ENCODE measurements at regions not wholly inside any gene's neighbourhood (a gene's known extent, or its start where the extent isn't known, plus 50 kb on each side); places are given as distances from the start of the nearest gene placed in this dataset.

DNA sequence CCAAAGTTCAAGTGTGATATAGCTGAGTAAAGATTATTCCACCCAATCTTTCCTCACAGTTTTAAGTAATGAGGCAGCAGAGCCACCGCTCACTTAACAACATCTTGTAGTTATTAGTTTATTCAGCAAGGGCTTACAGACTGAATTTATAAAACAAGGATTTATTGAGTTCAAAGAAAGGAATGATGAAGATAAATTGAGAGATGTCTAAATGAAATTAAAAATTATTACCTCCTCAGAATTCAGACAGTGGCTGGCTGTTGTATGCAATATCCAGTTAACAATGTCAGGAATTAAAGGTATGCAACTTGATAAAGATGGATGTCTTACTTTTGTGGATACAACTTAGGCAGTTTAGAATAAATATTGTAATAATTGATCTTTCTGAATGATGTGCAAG lies 927.3 kb upstream of the CDH2 start:
- Histone ChIP-seq H3K4me1 (ENCODE audit: control insufficient read depth, insufficient read depth, low read length) (no peaks in the 10 kb centered on the region), H3K4me2 (ENCODE audit: control insufficient read depth, insufficient read depth) (no peak overlapping the region), H2AFZ (ENCODE audit: control insufficient read depth, low read depth, low read length) (no peak overlapping the region), H4K20me1 (ENCODE audit: control insufficient read depth, insufficient read depth) (no peaks in the 10 kb centered on the region), H3K9me3 (replicated peaks; ENCODE audit: control insufficient read depth, insufficient read depth, low read length) (no peaks in the 10 kb centered on the region), H3K9ac (ENCODE audit: control insufficient read depth, insufficient read depth, low read length) (no peak overlapping the region), H3K27me3 (replicated peaks in 1 of 2; ENCODE audit: control insufficient read depth in 2 of 2, insufficient read depth in 2 of 2, low read length in 1 of 2) (no peaks in the 10 kb centered on the region), H3K27ac (ENCODE audit: control insufficient read depth, insufficient read depth) (no peak overlapping the region), H3K79me2 (ENCODE audit: control insufficient read depth, insufficient read depth, low read length) (no peaks in the 10 kb centered on the region), H3K36me3 (ENCODE audit: control insufficient read depth in 2 of 2, insufficient read depth in 2 of 2, low read length in 1 of 2) (no peaks in the 10 kb centered on the region), H3K4me3 (no peak overlapping the region)
- RAD21 ChIA-PET (ENCODE audit: unreplicated experiment): no interaction called here
- in situ Hi-C loops (cut with MboI): no loop called here
- POLR2A ChIA-PET: no interaction called here
- CTCF ChIA-PET: interaction anchor here (1.5 kb wide), 1 partner anchor 11 kb away, joined by 3 read pairs; no protein-coding TSS in a partner anchor
- ATAC-seq: no peak
- 44% methylated on average over 1 of the region's 1 CpG for WGBS (ENCODE audit: insufficient coverage, insufficient replicate concordance, low lambda C conversion rate, missing lambda C conversion rate)
- FAIRE-seq: no peak
- BruUV-seq (replicated peaks): no TSS peak
- SMC1A ChIA-PET (ENCODE audit: uncharacterized antibody, unreplicated experiment): no interaction called here
- intact Hi-C loops (cut with micrococcal nuclease; ENCODE audit: unreplicated experiment): loop anchor here (10.0 kb wide), 1 partner anchor 59 kb away; no protein-coding TSS in a partner anchor
- no peak for DNase-seq (ENCODE audit: low read depth, low spot score)
- no peak for TF ChIP-seq CHD4 (IDR thresholded peaks at IDR 0.05)
- TF ChIP-seq, protein P1, sequence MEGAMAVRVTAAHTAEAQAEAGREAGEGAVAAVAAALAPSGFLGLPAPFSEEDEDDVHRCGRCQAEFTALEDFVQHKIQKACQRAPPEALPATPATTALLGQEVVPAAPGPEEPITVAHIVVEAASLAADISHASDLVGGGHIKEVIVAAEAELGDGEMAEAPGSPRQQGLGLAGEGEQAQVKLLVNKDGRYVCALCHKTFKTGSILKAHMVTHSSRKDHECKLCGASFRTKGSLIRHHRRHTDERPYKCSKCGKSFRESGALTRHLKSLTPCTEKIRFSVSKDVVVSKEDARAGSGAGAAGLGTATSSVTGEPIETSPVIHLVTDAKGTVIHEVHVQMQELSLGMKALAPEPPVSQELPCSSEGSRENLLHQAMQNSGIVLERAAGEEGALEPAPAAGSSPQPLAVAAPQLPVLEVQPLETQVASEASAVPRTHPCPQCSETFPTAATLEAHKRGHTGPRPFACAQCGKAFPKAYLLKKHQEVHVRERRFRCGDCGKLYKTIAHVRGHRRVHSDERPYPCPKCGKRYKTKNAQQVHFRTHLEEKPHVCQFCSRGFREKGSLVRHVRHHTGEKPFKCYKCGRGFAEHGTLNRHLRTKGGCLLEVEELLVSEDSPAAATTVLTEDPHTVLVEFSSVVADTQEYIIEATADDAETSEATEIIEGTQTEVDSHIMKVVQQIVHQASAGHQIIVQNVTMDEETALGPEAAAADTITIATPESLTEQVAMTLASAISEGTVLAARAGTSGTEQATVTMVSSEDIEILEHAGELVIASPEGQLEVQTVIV (IDR thresholded peaks at IDR 0.05; ENCODE audit: borderline replicate concordance, partially characterized antibody): no peak
- TF ChIP-seq CBFB (IDR thresholded peaks at IDR 0.05; ENCODE audit: low read depth): no peak
- no peak for TF ChIP-seq CHD1 (IDR thresholded peaks at IDR 0.05; ENCODE audit: low read depth, low read length)
- no peak for TF ChIP-seq REST (IDR thresholded peaks at IDR 0.05; ENCODE audit: low read depth, low read length)
- TF ChIP-seq, protein P2, sequence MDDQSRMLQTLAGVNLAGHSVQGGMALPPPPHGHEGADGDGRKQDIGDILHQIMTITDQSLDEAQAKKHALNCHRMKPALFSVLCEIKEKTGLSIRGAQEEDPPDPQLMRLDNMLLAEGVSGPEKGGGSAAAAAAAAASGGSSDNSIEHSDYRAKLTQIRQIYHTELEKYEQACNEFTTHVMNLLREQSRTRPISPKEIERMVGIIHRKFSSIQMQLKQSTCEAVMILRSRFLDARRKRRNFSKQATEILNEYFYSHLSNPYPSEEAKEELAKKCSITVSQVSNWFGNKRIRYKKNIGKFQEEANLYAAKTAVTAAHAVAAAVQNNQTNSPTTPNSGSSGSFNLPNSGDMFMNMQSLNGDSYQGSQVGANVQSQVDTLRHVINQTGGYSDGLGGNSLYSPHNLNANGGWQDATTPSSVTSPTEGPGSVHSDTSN (IDR thresholded peaks at IDR 0.05; ENCODE audit: insufficient replicate concordance, low read depth, low read length): no peak
- no peak for TF ChIP-seq MEF2B (IDR thresholded peaks at IDR 0.05; ENCODE audit: partially characterized antibody, poor library complexity, severe bottlenecking)
- TF ChIP-seq IRF5 (IDR thresholded peaks at IDR 0.05; ENCODE audit: borderline replicate concordance): no peak
- TF ChIP-seq POU2F2 (IDR thresholded peaks at IDR 0.05; ENCODE audit: borderline replicate concordance, low read depth, low read length): no peak
- TF ChIP-seq BRCA1 (IDR thresholded peaks at IDR 0.05; ENCODE audit: low read depth, low read length): no peak
- TF ChIP-seq, protein P3, sequence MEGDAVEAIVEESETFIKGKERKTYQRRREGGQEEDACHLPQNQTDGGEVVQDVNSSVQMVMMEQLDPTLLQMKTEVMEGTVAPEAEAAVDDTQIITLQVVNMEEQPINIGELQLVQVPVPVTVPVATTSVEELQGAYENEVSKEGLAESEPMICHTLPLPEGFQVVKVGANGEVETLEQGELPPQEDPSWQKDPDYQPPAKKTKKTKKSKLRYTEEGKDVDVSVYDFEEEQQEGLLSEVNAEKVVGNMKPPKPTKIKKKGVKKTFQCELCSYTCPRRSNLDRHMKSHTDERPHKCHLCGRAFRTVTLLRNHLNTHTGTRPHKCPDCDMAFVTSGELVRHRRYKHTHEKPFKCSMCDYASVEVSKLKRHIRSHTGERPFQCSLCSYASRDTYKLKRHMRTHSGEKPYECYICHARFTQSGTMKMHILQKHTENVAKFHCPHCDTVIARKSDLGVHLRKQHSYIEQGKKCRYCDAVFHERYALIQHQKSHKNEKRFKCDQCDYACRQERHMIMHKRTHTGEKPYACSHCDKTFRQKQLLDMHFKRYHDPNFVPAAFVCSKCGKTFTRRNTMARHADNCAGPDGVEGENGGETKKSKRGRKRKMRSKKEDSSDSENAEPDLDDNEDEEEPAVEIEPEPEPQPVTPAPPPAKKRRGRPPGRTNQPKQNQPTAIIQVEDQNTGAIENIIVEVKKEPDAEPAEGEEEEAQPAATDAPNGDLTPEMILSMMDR (IDR thresholded peaks at IDR 0.05 in 2 of 3, conservative IDR thresholded peaks at IDR 0.05 in 1 of 3; ENCODE audit: control insufficient read depth in 2 of 3, extremely low read depth in 1 of 3, insufficient read depth in 1 of 3, low read depth in 3 of 3, low read length in 3 of 3): no peak
- no peak for TF ChIP-seq SREBF1 (IDR thresholded peaks at IDR 0.05; ENCODE audit: low read length)
- TF ChIP-seq KLF5 (IDR thresholded peaks at IDR 0.05; ENCODE audit: partially characterized antibody): no peak
- no peak for TF ChIP-seq ZNF384 (IDR thresholded peaks at IDR 0.05; ENCODE audit: borderline replicate concordance, low read depth, low read length)
